Esophagus squamous epithelium (tissue), 5 donors: ENCODE measurements at regions not wholly inside any gene's neighbourhood (a gene's known extent, or its start where the extent isn't known, plus 50 kb on each side); places are given as distances from the start of the nearest gene placed in this dataset.

Source experiments
- DNase-seq: peaks from one replicate; lab custom pipeline; 2025; lab: John Stamatoyannopoulos, UW
- H3K27ac ChIP-seq, 4 donors: fragments of 200-600 bp; sonication (generic); one replicate each; pipeline ENCODE4 v1.5.1; 2016 to 2019; ENCODE audit warnings: mild to moderate bottlenecking in 1 of 4
- H3K27me3 ChIP-seq, 4 donors: fragments of 200-600 bp; sonication (generic); 1 replicate in 3 of 4; 2 replicates in 1 of 4; pipeline versions ENCODE4 v1.5.1 to v1.6.0; 2017 to 2021; ENCODE audit warnings: antibody characterized with exemption in 1 of 4
- H3K36me3 ChIP-seq, 3 donors: fragments of 200-600 bp; sonication (generic); one replicate each; pipeline ENCODE4 v1.5.1; 2016 to 2019
- H3K4me1 ChIP-seq, 3 donors: fragments of 200-600 bp; sonication (generic); one replicate each; pipeline ENCODE4 v1.5.1; 2017 to 2019
- H3K4me3 ChIP-seq, 4 donors: fragments of 200-600 bp; sonication (generic); 1 replicate in 3 of 4; 2 replicates in 1 of 4; pipeline ENCODE4 v1.5.1; 2016 to 2019; ENCODE audit warnings: mild to moderate bottlenecking in 2 of 4, moderate library complexity in 1 of 4
- H3K9me3 ChIP-seq, 3 donors: fragments of 200-600 bp; sonication (generic); one replicate each; pipeline ENCODE4 v1.5.1; 2016 to 2019
- CTCF ChIP-seq, 6 experiments: fragments of 450-650 bp in 4 of 6; fragments of 200-600 bp in 2 of 6; sonication (generic) in 2 of 6; IDR thresholded peaks; one replicate each; pipeline ENCODE4 v1.5.1; 2016 to 2019; ENCODE audit warnings: antibody characterized with exemption in 6 of 6, mild to moderate bottlenecking in 4 of 6, moderate library complexity in 4 of 6
- POLR2A ChIP-seq, 4 donors: fragments of 450-650 bp; IDR thresholded peaks; one replicate each; pipeline ENCODE4 v1.6.1; 2017; ENCODE audit warnings: antibody characterized with exemption in 4 of 4, mild to moderate bottlenecking in 4 of 4, moderate library complexity in 3 of 4
- WGBS, 2 donors: methylation state at CpG; one replicate each; pipeline ENCODE4 v1.1.5; 2018; 5-methylcytosine and 5-hydroxymethylcytosine counted together
- intact Hi-C: fragments of 100-400 bp; cut with DNase I; formaldehyde crosslinking; loops from one replicate; pipeline ENCODE4 v1.15.0; 2022
- donor health status: DM: yes; HTN: yes; CAD: no.

DNA sequence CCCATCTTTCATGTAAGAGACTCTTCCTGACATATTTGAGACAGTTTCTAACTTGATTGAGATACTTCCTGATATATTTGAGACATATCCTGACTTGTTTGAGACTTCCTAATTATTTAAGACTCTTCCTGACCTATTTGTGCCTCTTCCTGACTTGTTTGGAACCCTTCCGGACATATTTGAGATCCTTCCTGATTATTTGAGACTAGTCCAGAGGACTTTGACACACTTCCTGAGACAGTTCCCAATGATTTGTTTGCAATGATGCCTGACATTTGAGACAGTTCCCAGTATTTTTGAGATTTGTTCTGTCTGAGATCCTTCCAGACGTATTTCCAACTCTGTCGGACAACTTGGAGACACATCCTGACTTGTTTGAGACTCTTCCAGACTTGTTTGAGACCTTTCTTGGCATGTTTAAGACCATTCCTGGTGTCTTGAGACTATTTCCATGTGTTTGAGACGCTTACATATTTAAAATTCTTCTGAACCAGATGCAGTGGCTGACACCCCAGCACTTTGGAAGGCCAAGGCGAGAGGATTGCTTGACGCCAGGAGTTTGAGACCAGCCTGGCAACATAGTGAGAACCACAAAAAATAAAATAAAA, 118.9 kb upstream of the USP9X start:
- Histone ChIP-seq H3K4me3 (no peak overlapping the region), H3K27me3 (no peaks in the 10 kb centered on the region), H3K27ac (no peak overlapping the region), H3K4me1 (no peaks in the 10 kb centered on the region), H3K9me3 (no peaks in the 10 kb centered on the region), H3K36me3 (no peaks in the 10 kb centered on the region)
- TF ChIP-seq POLR2A (IDR thresholded peaks at IDR 0.05) = no peak
- TF ChIP-seq CTCF (IDR thresholded peaks at IDR 0.05) = no peak
- 34 to 73% methylated on average over 4 to 6 of the region's 6 CpGs for WGBS, 2 donors
- intact Hi-C loops = no loop called here
- no peak for DNase-seq

- H3K4me1 ChIP-seq = no peaks in the 10 kb centered on the region
- no peaks in the 10 kb centered on the region for H3K9me3 ChIP-seq
- H3K36me3 ChIP-seq = no peaks in the 10 kb centered on the region
- WGBS, 2 donors = 91 to 100% methylated on average over 5 to 6 of the region's 7 CpGs
- no peak for TF ChIP-seq CTCF (IDR thresholded peaks at IDR 0.05)
- TF ChIP-seq POLR2A (IDR thresholded peaks at IDR 0.05) = no peak
- no peak for DNase-seq
- intact Hi-C loops = no loop called here
- H3K27ac ChIP-seq = no peak overlapping the region
- H3K27me3 ChIP-seq = no peaks in the 10 kb centered on the region
- no peak overlapping the region for H3K4me3 ChIP-seq
Measured at GRCh38 chrX:40968180-40968579, 117.1 kb upstream of the USP9X start.

DNA sequence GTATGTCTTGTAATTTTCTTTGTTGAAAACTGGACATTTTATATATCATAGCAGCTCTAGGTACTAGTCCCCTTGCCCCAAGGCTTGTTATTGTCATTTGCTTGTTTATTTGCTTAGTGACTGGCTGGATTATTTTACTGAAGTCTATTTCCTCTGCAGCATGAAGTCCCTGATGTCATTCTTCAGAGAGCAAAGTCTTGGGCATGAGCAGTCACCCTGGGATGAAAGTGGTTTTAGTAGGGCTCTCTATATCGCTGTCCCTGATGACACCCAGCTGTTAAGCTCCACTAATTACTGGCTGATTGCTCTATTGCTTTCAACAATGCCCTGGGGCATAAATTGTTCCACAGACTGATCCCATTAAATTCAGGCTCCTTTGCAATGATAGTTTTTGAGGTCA, 113.5 kb upstream of the USP9X start:
- no peaks in the 10 kb centered on the region for H3K27me3 ChIP-seq
- no peak overlapping the region for H3K27ac ChIP-seq
- H3K9me3 ChIP-seq = no peaks in the 10 kb centered on the region
- H3K4me1 ChIP-seq = no peaks in the 10 kb centered on the region
- 67 to 73% methylated on average over 1 of the region's 1 CpG for WGBS, 2 donors
- TF ChIP-seq CTCF (IDR thresholded peaks at IDR 0.05) = no peak
- no peak for TF ChIP-seq POLR2A (IDR thresholded peaks at IDR 0.05)
- H3K36me3 ChIP-seq = no peaks in the 10 kb centered on the region
- no peak for DNase-seq
- H3K4me3 ChIP-seq = no peak overlapping the region
- intact Hi-C loops = no loop called here

- Histone ChIP-seq H3K27me3 (no peaks in the 10 kb centered on the region), H3K9me3 (no peaks in the 10 kb centered on the region), H3K4me1 (no peaks in the 10 kb centered on the region), H3K4me3 (no peak overlapping the region), H3K27ac (no peak overlapping the region), H3K36me3 (no peaks in the 10 kb centered on the region)
- WGBS, 2 donors = 46 to 55% methylated on average over 3 of the region's 3 CpGs
- TF ChIP-seq POLR2A (IDR thresholded peaks at IDR 0.05) (no peak), CTCF (IDR thresholded peaks at IDR 0.05) (no peak)
- no peak for DNase-seq
- intact Hi-C loops = no loop called here
Measured at GRCh38 chrX:40973619-40974018, 111.6 kb upstream of the USP9X start.

DNA sequence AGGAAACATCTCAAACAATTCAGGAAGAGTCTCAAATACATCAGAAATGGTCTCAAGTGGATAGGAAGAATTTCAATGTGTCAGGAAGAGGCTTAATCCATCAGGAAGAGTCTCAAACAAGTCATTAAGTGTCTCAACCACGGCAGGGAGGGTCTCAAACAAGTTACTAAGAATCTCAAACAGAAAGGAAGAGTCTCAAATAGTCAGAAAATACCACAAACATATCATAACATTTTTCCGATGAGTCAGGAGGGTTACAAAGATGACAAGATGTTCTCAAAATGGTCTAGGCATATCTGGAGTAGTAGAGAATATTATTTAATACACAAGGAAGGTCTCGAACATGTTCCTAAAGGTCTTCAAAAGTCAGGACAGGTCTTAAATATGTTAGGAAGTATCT, 109.3 kb upstream of the USP9X start:
- no peak for DNase-seq
- H3K4me1 ChIP-seq = no peaks in the 10 kb centered on the region
- no peaks in the 10 kb centered on the region for H3K36me3 ChIP-seq
- TF ChIP-seq CTCF (IDR thresholded peaks at IDR 0.05) (no peak), POLR2A (IDR thresholded peaks at IDR 0.05) (no peak)
- no peaks in the 10 kb centered on the region for H3K27me3 ChIP-seq
- no peaks in the 10 kb centered on the region for H3K9me3 ChIP-seq
- intact Hi-C loops = no loop called here
- 67 to 74% methylated on average over 3 of the region's 3 CpGs for WGBS, 2 donors
- H3K4me3 ChIP-seq = no peak overlapping the region
- H3K27ac ChIP-seq = no peak overlapping the region
